Tibial nerve (tissue), 4 donors: ENCODE measurements at regions not wholly inside any gene's neighbourhood (a gene's known extent, or its start where the extent isn't known, plus 50 kb on each side); places are given as distances from the start of the nearest gene placed in this dataset.

Experiments used
- DNase-seq, 2 donors: peaks; one replicate each; pipeline ENCODE4 v3.0.0-alpha.2; 2019; ENCODE audit warnings: low spot score in 2 of 2
- H3K27ac ChIP-seq, 4 donors: fragments of 200-600 bp; sonication (generic) in 3 of 4; one replicate each; pipeline ENCODE4 v1.5.1; 2017 to 2019; ENCODE audit warnings: mild to moderate bottlenecking in 1 of 4
- H3K27me3 ChIP-seq, 2 donors: fragments of 200-600 bp; sonication (generic) in 1 of 2; one replicate each; pipeline versions ENCODE4 v1.5.1 to v1.6.0; 2017 to 2019
- H3K36me3 ChIP-seq, 3 donors: fragments of 200-600 bp; sonication (generic); one replicate each; pipeline ENCODE4 v1.5.1; 2018 to 2019
- H3K4me1 ChIP-seq, 4 donors: fragments of 200-600 bp; sonication (generic) in 3 of 4; one replicate each; pipeline ENCODE4 v1.5.1; 2017 to 2019
- H3K4me3 ChIP-seq, 4 donors: fragments of 200-600 bp; sonication (generic) in 3 of 4; one replicate each; pipeline ENCODE4 v1.5.1; 2017 to 2019; ENCODE audit warnings: mild to moderate bottlenecking in 1 of 4, moderate library complexity in 1 of 4
- H3K9me3 ChIP-seq, 4 donors: fragments of 200-600 bp; sonication (generic) in 3 of 4; one replicate each; pipeline ENCODE4 v1.5.1; 2017 to 2019
- CTCF ChIP-seq, 5 experiments: fragments of 200-600 bp in 3 of 5; fragments of 450-650 bp in 2 of 5; sonication (generic) in 3 of 5; IDR thresholded peaks; one replicate each; pipeline ENCODE4 v1.5.1; 2016 to 2019; ENCODE audit warnings: antibody characterized with exemption in 5 of 5, mild to moderate bottlenecking in 3 of 5, moderate library complexity in 2 of 5
- EP300 ChIP-seq, 2 donors: sonication (generic); formaldehyde crosslinking; IDR thresholded peaks; one replicate each; pipeline ENCODE4 v1.6.1; 2017; ENCODE audit warnings: antibody characterized with exemption in 2 of 2, mild to moderate bottlenecking in 1 of 2
- POLR2A ChIP-seq, 2 donors: fragments of 450-650 bp; IDR thresholded peaks; one replicate each; pipeline ENCODE4 v1.6.1; 2017; ENCODE audit warnings: antibody characterized with exemption in 2 of 2, mild to moderate bottlenecking in 2 of 2, moderate library complexity in 2 of 2
- WGBS, 2 donors: methylation state at CpG; one replicate each; pipeline ENCODE4 v1.1.5; 2018; 5-methylcytosine and 5-hydroxymethylcytosine counted together

- Histone ChIP-seq H3K27ac (peak overlapping the region in 2 of 4 donors; percentile 33 to 54), H3K9me3 (no peaks in the 10 kb centered on the region), H3K27me3 (no peaks in the 10 kb centered on the region), H3K4me3 (no peak overlapping the region), H3K36me3 (no peaks in the 10 kb centered on the region), H3K4me1 (no peaks in the 10 kb centered on the region)
- 37 to 40% methylated on average over 7 of the region's 7 CpGs for WGBS, 2 donors
- TF ChIP-seq EP300 (IDR thresholded peaks at IDR 0.05), result no peak
- no peak for TF ChIP-seq CTCF (IDR thresholded peaks at IDR 0.05)
- DNase-seq, result no peak
Measured at GRCh38 chr12:105466901-105467598, 136.6 kb downstream of the C12orf75 start.

DNA sequence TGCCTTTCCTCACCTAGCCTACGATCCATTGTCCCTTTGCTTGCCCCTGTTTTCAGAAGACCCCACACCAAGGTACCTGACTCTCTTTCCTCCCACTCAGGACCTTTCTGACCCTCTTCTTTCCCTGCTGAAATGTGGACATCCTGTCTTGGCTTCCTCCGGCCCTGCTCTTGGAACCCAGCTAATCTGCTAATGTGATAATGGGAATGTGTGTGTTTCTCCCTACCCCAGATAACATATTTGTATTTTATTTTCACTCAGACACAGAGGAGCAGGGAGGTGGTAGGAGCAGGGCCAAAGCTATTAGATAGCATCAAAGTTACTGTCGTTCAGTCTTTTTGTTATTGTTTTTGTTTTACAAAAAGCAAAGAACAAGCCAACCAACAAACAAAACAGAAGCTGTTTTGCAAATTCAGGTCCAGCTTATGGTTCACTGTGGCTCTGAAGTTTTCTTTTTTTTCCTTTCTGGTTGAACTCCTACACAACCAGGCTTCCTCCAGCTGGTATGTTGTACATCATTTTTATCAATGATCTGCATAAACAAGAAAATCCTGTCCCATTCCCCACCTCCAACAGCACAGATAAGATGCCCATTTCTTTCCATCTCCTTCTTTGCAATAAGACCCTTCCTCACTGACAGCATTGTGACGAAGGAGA is 137.3 kb downstream of the C12orf75 start:
- WGBS, 2 donors, result 64 to 65% methylated on average over 4 of the region's 4 CpGs
- TF ChIP-seq CTCF (IDR thresholded peaks at IDR 0.05) (no peak), POLR2A (IDR thresholded peaks at IDR 0.05) (no peak), EP300 (IDR thresholded peaks at IDR 0.05) (no peak)
- H3K36me3 ChIP-seq, result no peaks in the 10 kb centered on the region
- DNase-seq, result no peak
- H3K9me3 ChIP-seq, result no peaks in the 10 kb centered on the region
- H3K27me3 ChIP-seq, result no peaks in the 10 kb centered on the region
- H3K27ac ChIP-seq, result peak overlapping the region in 1 of 4 donors; percentile 54
- H3K4me1 ChIP-seq, result no peaks in the 10 kb centered on the region
- no peak overlapping the region for H3K4me3 ChIP-seq

- WGBS, 2 donors, result 43 to 63% methylated on average over 1 of the region's 1 CpG
- no peak overlapping the region for H3K27ac ChIP-seq
- no peaks in the 10 kb centered on the region for H3K9me3 ChIP-seq
- no peak for DNase-seq
- no peaks in the 10 kb centered on the region for H3K27me3 ChIP-seq
- no peak for TF ChIP-seq POLR2A (IDR thresholded peaks at IDR 0.05)
- no peak for TF ChIP-seq EP300 (IDR thresholded peaks at IDR 0.05)
- no peak for TF ChIP-seq CTCF (IDR thresholded peaks at IDR 0.05)
- no peaks in the 10 kb centered on the region for H3K4me1 ChIP-seq
- no peak overlapping the region for H3K4me3 ChIP-seq
- H3K36me3 ChIP-seq, result no peaks in the 10 kb centered on the region
Measured at GRCh38 chr12:105468464-105468863, 138.0 kb downstream of the C12orf75 start.

- DNase-seq, result no peak
- Histone ChIP-seq H3K4me3 (no peak overlapping the region), H3K27me3 (no peaks in the 10 kb centered on the region), H3K9me3 (no peaks in the 10 kb centered on the region), H3K4me1 (no peaks in the 10 kb centered on the region), H3K36me3 (no peaks in the 10 kb centered on the region), H3K27ac (no peak overlapping the region)
- no peak for TF ChIP-seq CTCF (IDR thresholded peaks at IDR 0.05)
- no peak for TF ChIP-seq EP300 (IDR thresholded peaks at IDR 0.05)
- TF ChIP-seq POLR2A (IDR thresholded peaks at IDR 0.05), result no peak
- 65 to 66% methylated on average over 5 of the region's 5 CpGs for WGBS, 2 donors
Measured at GRCh38 chr12:105469211-105469610, 138.7 kb downstream of the C12orf75 start.

DNA sequence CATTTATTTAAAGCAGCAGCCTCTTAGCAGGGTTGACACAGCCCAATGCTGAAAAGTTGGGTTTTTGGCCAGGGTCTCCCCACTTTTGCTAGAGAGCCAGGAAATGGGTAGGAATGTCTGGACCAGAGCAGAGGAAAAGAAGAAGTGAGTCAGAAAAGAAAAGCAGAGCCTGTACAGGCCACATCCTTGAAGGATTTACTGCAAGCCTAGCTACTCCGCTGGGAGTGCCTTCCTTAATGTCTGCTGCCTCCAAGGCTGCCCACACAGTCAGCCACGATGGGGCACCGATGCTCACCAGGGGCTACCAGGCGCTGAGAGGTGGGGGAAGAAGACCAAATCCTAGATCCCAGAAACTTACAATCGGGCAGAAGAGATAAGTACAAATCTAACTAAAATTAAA is 139.2 kb downstream of the C12orf75 start:
- WGBS, 2 donors, result 76 to 85% methylated on average over 5 of the region's 5 CpGs
- no peak overlapping the region for H3K4me3 ChIP-seq
- no peaks in the 10 kb centered on the region for H3K27me3 ChIP-seq
- H3K36me3 ChIP-seq, result no peaks in the 10 kb centered on the region
- no peak overlapping the region for H3K27ac ChIP-seq
- DNase-seq, result no peak
- H3K4me1 ChIP-seq, result no peaks in the 10 kb centered on the region
- TF ChIP-seq POLR2A (IDR thresholded peaks at IDR 0.05) (no peak), EP300 (IDR thresholded peaks at IDR 0.05) (no peak), CTCF (IDR thresholded peaks at IDR 0.05) (no peak)
- H3K9me3 ChIP-seq, result no peaks in the 10 kb centered on the region
